ENCODE measurements at regions not wholly inside any gene's neighbourhood (a gene's known extent, or its start where the extent isn't known, plus 50 kb on each side); places are given as distances from the start of the nearest gene placed in this dataset.

DNA sequence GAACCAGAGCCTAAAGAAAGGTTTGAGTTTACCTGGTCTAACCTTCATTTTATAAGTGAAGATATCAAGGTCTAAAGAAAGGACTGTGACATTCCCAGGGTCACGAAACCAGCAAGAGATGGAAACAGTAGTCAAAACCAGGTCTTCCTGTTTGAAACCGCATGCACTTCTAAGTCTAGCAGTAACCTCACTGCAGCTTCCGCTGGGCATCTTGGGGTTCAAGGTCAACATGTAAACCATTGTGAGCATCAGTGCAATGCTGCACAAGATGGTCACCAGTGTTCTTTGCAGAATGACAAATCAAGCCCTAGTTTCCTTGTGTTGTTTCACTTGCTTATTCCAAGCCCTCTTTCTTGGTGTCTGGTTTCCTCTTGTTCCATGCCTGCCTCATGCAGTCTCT is 292.9 kb upstream of the MEX3C start:
- no peak for TF ChIP-seq ZNF41 (CRISPR knock-in tag; conservative IDR thresholded peaks at IDR 0.05)
- TF ChIP-seq DACH1 (IDR thresholded peaks at IDR 0.05; ENCODE audit: partially characterized antibody): no peak
- TF ChIP-seq, protein P1, sequence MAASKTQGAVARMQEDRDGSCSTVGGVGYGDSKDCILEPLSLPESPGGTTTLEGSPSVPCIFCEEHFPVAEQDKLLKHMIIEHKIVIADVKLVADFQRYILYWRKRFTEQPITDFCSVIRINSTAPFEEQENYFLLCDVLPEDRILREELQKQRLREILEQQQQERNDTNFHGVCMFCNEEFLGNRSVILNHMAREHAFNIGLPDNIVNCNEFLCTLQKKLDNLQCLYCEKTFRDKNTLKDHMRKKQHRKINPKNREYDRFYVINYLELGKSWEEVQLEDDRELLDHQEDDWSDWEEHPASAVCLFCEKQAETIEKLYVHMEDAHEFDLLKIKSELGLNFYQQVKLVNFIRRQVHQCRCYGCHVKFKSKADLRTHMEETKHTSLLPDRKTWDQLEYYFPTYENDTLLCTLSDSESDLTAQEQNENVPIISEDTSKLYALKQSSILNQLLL (CRISPR knock-in tag; IDR thresholded peaks at IDR 0.05; ENCODE audit: borderline replicate concordance): no peak
- TF ChIP-seq MEF2D (tag; conservative IDR thresholded peaks at IDR 0.05; ENCODE audit: low read depth): no peak
- no peak for TF ChIP-seq TAF9B (IDR thresholded peaks at IDR 0.05; ENCODE audit: partially characterized antibody)
- TF ChIP-seq, protein P2, sequence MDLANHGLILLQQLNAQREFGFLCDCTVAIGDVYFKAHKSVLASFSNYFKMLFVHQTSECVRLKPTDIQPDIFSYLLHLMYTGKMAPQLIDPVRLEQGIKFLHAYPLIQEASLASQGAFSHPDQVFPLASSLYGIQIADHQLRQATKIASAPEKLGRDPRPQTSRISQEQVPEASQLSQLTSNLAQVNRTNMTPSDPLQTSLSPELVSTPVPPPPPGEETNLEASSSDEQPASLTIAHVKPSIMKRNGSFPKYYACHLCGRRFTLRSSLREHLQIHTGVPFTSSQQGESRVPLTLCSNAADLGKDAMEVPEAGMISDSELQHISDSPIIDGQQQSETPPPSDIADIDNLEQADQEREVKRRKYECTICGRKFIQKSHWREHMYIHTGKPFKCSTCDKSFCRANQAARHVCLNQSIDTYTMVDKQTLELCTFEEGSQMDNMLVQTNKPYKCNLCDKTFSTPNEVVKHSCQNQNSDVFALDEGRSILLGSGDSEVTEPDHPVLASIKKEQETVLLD (IDR thresholded peaks at IDR 0.05): no peak
- TF ChIP-seq RBFOX2 (IDR thresholded peaks at IDR 0.05; ENCODE audit: low read depth, low read length): no peak
- no peak for TF ChIP-seq ZNF134 (CRISPR knock-in tag; conservative IDR thresholded peaks at IDR 0.05)
- no peak for TF ChIP-seq ILF3 (IDR thresholded peaks at IDR 0.05; ENCODE audit: borderline replicate concordance)
- TF ChIP-seq ATF7 (IDR thresholded peaks at IDR 0.05): no peak
- TF ChIP-seq PTTG1 (tag; IDR thresholded peaks at IDR 0.05; ENCODE audit: low read depth): no peak
- no peak for TF ChIP-seq ZNF551 (CRISPR knock-in tag; IDR thresholded peaks at IDR 0.05)
- no peak overlapping the region for H2AFZ ChIP-seq (ENCODE audit: low read depth, low read length)
- H3K27ac ChIP-seq (ENCODE audit: extremely low read depth, low read depth, low read length): no peak overlapping the region
- ChIA-PET CTCF (ENCODE audit: low intra/inter-chr PET ratio) (no interaction called here), POLR2A (no interaction called here)
- intact Hi-C loops (cut with micrococcal nuclease): no loop called here
- H3K4me3 ChIP-seq: no peak overlapping the region
- no peak overlapping the region for H3K9ac ChIP-seq (ENCODE audit: insufficient read depth in 1 of 2, low read depth in 2 of 2, low read length in 2 of 2)
- H3K36me3 ChIP-seq (ENCODE audit: control insufficient read depth, insufficient read depth, low read length): no peaks in the 10 kb centered on the region
- in situ Hi-C loops (cut with MboI): no loop called here
- BruUV-seq (replicated peaks): no TSS peak
- H3K27me3 ChIP-seq (ENCODE audit: control insufficient read depth in 2 of 2, insufficient read depth in 2 of 2, low read length in 2 of 2): no peaks in the 10 kb centered on the region
- H3K4me1 ChIP-seq (replicated peaks in 1 of 2; ENCODE audit: control insufficient read depth in 2 of 2, insufficient read depth in 2 of 2, low read length in 2 of 2): no peaks in the 10 kb centered on the region
- WGBS (ENCODE audit: insufficient coverage, low coverage, missing lambda C conversion rate): 0% methylated on average over 3 of the region's 3 CpGs
- H3K79me2 ChIP-seq (ENCODE audit: control insufficient read depth, insufficient read depth, low read length): no peaks in the 10 kb centered on the region
- H3K9me3 ChIP-seq (replicated peaks; ENCODE audit: control insufficient read depth, insufficient read depth, low read depth, low read length): no peaks in the 10 kb centered on the region
- no peak for DNase-seq (ENCODE audit: extremely low read depth in 1 of 4, low spot score in 3 of 4)
- no peak overlapping the region for H3K4me2 ChIP-seq (ENCODE audit: insufficient read depth, low read length)
- ATAC-seq: no peak
- H3K9me1 ChIP-seq (ENCODE audit: control insufficient read depth, insufficient read depth, low read length): no peaks in the 10 kb centered on the region
- no peak for FAIRE-seq
- no peaks in the 10 kb centered on the region for H4K20me1 ChIP-seq (replicated peaks; ENCODE audit: control insufficient read depth, insufficient read depth, low read length)

Data from K562 (cell line).